Activated CD8-positive, alpha-beta memory T cell treated with anti-CD3 and anti-CD28 coated beads, Interleukin-2, amount 50 U/mL, for 4 hours (primary cell): ENCODE measurements at regions not wholly inside any gene's neighbourhood (a gene's known extent, or its start where the extent isn't known, plus 50 kb on each side); places are given as distances from the start of the nearest gene placed in this dataset.
"Not testable (repeated sequence)": the region's sequence is repeated elsewhere in the genome, so short reads cannot be mapped to it uniquely, and the experiment has no call there.

Source experiments
- DNase-seq: peaks from one replicate; pipeline ENCODE4 v3.0.0-alpha.2; 2020

DNA sequence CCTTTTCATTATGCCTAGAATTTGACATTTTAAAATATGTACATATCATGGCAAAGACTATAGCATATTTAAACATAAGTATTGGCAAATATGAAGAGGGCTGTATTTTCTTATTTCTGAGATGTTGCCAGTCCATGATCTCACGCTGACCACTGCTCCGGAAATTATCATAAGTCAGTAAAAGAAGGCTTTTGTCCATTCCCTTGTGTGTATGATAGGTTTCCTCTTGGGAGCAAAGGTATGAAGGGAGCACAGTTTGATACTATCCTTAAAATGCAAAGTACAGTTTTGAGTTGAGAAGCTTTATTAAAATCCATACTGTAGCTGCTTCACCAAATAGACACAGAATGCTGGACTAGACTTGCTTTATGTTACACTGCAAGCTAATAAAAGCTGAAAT is 52.6 kb upstream of the AGA start:
- no peak for DNase-seq

DNA sequence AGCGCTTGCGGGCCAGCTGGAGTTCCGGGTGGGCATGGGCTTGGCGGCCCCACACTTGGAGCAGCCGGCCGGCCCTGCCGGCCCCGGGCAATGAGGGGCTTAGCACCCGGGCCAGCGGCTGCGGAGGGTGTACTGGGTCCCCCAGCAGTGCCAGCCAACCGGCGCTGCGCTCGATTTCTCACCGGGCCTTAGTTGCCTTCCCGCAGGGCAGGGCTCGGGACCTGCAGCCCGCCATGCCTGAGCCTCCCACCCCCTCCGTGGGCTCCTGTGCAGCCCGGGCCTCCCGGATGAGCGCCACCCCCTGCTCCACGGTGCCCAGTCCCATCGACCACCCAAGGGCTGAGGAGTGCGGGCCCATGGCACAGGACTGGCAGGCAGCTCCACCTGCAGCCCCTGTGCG is 53.4 kb upstream of the AGA start:
- not testable (repeated sequence) for DNase-seq

- no peak for DNase-seq
Observed at GRCh38 chr4:177499537-177499936, 57.3 kb upstream of the AGA start.

GRCh38 chr4:177505171-177505615 is 63.0 kb upstream of the AGA start:
- no peak for DNase-seq

DNA sequence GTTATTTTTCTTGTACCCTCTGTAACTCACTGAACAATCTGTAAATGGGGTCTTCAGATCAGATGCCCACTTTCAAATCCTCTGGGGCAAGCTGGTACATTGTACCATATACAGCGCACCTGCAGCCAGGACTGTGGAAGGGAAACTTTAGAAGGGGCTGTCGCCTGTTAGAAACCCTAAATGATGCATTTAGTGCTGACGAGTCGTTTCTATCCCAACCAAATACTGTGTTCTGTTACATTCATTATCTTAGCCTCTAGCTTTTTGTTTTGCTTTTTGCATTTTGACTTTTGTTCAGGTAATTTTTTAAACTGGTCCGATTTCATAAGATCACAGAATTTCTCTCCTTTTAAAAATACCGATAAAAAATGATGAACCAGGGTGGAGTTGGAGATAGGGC is 66.4 kb upstream of the AGA start:
- DNase-seq: no peak

- no peak for DNase-seq
Observed at GRCh38 chr4:177509226-177509745, 67.0 kb upstream of the AGA start.

DNA sequence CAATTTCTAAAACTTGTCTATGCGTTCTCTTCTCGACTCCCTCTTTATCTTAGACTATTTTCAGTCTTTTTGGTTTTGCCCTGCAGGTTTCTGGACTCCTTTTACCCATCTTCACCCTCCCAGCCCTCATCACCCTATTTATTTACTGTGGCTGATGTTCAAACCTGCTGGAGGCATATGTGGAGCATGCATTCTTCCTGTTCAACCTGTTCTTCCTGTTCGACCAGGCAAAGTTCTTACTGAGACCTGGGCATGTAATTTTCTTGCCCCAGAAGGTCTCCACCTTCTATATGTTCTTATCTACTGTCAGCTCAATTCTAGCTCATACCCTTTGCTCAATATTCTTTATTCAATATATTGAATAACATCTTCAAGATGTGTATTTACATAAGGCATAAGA is 69.4 kb upstream of the AGA start:
- DNase-seq: no peak

GRCh38 chr4:177512646-177513045 is 70.4 kb upstream of the AGA start:
- no peak for DNase-seq

DNA sequence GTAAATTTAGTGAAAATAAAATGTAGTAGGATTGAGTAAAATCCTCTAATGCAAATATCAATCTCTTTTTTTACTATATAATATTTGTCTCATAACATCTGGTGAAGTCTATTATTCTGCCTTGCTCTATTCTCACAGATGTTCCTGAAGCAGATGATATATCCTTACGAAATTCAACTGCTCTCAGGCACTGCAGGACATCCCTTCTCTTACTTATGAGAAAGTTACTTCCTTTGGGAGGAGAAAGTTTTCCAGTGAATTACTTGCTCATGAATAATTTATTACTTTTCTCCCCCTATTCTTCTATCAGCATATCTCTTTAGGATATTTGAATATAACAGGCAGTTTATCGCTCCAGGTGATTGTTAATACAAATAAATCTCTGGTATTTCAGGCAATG is 75.6 kb upstream of the AGA start:
- DNase-seq: no peak

DNA sequence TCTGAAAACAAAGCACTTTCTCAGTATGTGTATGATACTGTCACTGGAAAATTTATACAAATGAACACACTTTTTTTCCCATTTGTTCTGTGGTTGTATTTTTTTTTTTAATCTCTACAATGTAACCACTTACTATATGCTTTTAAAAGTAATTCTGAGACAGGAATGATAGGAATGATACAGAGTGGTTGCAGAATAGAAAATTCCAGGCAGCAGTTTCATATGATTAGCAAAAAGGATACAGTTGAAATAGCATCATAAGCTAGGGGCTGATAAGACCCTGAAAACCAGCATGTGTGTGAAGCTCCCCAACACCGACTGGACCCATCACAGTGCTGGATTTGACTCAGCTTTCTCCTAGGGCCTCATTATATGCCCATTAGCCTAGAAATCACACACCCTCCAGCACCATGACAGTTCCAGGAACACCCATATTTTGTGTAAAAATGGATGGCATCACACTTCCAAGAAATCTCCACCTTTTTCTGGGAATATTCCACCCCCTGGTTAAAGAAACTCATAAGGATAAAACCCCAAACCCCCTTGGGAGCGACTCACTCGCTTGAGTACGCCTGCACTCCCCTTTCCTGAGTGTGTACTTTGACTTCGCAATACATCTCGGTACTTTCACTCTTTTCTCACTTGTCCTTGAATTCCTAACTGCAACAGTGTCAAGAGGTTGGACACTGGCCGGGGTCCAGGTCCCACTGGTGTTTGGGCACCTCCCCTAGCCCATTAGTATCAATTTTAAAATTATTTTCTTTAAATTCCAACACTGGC is 77.4 kb upstream of the AGA start:
- no peak for DNase-seq

DNA sequence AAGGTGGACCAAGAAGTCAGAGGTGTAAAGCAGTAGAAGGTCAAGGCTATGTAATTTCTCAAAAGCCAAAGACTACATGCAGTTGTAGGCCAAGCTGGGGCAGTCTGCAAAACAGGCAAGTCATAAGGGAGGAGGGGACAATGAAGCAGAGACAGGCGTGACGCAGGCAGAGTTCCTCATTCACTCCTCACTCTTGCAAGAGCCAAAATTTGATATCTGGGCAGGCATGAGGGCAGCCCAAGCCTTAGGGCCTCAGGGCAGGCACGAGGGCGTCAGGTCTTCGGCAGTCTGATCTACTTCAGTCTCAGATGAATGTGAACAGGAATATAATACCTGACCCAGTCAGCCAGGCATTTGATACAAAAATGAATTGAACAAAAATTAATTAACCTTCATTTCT is 86.4 kb upstream of the AGA start:
- DNase-seq: no peak

DNA sequence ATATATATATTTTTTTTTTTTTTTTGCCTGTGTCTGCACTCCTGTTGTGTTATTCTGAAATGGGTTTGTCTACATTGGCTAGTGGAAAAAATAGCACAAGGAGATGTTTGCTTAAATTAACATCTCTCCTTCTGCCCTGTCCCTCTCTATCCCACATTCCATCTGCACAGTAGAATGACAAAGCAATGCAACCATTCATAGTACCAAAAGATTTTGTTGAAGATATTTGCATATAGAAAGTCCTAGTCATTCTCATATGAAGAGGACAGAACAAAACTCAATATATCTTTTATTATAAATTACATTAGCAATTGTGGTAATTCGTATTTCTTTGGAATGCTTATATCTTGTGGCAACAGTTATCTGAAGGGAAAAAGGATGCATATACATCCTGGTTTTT is 88.3 kb upstream of the AGA start:
- no peak for DNase-seq

- no peak for DNase-seq
Observed at GRCh38 chr4:177532358-177532757, 90.1 kb upstream of the AGA start.

DNA sequence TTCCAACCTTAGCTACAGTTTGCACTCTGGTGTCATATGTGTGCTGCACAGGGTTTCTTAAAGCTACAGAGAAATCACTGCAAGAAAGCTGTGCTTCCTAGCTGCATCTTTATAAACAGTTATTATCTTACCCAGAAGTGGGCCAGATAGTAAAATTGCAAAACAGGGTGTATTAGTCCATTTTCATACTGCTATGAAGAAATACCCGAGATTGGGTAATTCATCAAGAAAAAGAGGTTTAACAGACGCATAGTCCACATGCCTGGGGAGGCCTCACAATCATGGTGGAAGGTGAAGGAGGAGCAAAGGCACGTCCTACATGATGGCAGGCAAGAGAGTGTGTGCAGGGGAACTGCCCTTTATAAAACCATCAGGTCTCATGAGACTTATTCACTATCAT is 92.6 kb upstream of the AGA start:
- DNase-seq: not testable (repeated sequence)

- no peak for DNase-seq
Observed at GRCh38 chr4:177546745-177547144, 104.5 kb upstream of the AGA start.

DNA sequence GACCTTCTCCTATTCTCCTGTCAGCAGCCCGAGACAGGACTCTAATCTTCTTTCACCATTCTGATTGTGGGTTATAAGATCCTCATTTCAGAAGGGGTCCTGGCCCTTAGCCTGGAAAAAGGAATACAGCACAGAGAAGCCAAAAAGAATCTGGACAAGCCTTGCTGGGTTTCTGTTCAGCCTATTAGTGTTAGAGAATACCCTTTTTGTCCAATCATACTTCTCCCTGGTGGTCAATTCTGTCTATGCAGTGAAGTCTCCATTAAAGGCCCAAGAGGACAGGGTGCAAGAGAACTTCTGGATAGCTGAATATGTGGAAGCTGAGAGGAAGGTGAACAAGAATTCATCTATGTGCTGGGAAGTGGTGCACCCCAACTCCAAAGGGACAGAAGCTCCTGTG is 105.7 kb upstream of the AGA start:
- no peak for DNase-seq

DNA sequence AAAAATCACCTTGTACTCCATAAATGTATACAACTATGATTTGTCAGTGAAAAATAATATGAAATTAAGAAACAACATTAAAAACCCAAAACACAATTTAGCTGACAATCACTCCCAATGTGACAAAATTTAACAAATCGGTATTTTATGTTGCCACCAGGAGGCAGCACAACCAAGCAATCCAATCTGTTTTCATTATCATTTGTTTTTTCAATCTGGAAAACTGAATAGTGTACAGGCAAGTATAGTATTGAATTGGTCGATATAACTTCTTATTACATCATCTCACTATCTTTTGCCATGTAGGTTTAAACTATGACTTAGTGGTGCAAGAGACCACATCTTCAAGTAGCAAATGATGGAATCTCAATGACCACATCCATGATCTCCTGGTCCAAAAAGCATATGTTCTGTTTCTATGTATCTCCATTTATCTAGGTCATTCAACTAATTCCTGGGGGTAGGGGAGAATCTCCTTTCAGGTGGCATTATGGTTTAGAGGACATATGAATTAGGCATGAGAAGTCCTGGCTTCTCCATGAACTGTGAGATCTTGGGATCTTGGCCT is 112.9 kb upstream of the AGA start:
- no peak for DNase-seq

- no peak for DNase-seq
Observed at GRCh38 chr4:177557416-177557815, 115.2 kb upstream of the AGA start.

- no peak for DNase-seq
Observed at GRCh38 chr4:177558995-177559394, 116.8 kb upstream of the AGA start.

DNA sequence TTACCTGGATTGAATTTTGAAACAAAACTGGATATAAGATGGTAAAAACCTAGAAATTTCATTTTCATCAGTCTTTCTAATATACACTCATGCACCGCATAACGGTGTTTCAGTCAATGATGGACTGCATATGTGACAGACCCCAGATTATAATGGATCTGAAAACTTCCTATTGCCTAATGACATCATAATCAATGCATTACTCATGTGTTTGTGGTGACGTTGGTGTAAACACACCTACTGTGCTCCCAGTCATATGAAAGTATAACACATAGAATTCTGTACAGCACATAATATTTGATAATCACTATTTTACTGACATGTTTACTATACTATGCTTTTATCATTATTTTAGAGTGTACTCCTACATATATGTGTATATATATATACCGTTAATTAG is 119.9 kb upstream of the AGA start:
- no peak for DNase-seq

GRCh38 chr4:177562859-177563258 is 120.6 kb upstream of the AGA start:
- DNase-seq: no peak

DNA sequence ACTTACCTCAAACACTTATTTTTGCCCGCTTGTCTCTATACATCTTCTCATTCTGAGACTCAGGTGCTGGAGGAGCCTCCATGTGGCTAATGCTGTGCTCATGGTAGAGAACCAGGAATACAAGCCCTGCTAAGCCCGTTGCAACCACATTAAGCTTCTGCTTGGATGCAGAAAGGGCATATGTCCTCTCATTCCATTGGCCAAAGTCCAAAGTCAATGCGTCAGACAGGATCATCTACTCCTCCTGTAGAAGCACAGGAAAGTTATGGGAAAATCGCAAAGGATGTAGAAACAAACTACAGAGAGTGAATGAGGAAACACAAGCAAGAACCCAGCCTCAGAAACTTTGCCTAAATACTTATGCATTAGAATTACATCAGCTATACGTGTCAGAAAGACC is 124.5 kb upstream of the AGA start:
- DNase-seq: no peak

DNA sequence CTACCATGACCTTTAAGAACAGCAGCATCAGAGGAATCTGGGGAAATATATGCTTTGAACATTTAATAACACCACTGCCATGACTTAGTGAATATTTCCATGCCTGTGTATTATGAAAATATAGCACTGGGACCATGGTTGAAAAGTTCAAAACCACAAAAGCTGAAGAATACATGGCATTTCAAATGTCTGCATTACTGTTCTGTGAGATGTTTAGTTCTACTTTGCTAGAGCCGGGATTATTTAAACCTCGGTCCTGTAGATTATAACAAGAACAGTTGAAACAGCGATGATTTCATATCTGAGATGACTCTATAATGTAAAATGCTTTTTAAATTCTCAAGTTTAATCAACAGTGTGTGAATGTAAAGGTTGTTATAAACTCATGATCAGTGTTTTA is 126.7 kb upstream of the AGA start:
- no peak for DNase-seq

- no peak for DNase-seq
Observed at GRCh38 chr4:177569434-177569833, 127.2 kb upstream of the AGA start.

DNA sequence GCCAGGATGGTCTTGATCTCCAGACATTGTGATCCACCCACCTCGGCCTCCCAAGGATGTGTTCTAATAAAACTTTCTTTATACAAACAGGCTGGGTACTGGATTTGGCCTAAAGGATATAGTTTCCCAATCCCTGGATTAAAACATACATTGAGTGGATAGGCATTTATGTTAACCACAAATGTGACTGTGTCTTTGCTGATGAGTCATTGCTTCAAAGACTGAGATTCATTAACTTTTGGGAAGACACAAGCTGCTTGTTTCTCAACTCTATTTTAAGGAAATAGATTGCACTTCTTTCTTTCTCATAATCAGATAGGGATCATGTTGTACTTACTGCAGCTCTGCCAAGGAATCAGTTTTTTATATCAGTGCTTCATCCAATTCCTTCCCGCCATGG is 131.3 kb upstream of the AGA start:
- DNase-seq: no peak
